ENCODE measurements at regions not wholly inside any gene's neighbourhood (a gene's known extent, or its start where the extent isn't known, plus 50 kb on each side); places are given as distances from the start of the nearest gene placed in this dataset.

DNA sequence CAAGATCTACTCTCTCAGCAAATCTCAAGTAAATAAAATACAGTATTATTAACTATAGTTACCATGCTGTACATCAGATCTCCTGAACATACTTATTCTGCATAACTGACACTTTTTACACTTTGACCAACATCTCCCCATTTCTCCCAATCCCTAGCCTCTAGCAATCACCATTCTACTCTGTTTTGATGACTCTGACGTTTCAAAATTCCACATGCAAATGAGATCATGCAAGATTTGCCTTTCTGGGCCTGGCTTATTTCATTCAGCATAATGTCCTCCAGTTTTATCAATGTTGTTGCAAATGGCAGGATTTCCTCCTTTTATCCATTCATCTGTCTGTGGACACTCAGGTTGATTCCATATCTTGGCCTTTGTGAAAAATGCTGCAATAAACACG lies 266.3 kb downstream of the RFPL4B start:
- DNase-seq, result no peak
- intact Hi-C loops (cut with DNase I), result no loop called here

GRCh38 chr6:112618849-112619248 lies 271.7 kb downstream of the RFPL4B start:
- DNase-seq, result peak in 22 of 42 donors; percentile 3 to 50 (median 18)

DNA sequence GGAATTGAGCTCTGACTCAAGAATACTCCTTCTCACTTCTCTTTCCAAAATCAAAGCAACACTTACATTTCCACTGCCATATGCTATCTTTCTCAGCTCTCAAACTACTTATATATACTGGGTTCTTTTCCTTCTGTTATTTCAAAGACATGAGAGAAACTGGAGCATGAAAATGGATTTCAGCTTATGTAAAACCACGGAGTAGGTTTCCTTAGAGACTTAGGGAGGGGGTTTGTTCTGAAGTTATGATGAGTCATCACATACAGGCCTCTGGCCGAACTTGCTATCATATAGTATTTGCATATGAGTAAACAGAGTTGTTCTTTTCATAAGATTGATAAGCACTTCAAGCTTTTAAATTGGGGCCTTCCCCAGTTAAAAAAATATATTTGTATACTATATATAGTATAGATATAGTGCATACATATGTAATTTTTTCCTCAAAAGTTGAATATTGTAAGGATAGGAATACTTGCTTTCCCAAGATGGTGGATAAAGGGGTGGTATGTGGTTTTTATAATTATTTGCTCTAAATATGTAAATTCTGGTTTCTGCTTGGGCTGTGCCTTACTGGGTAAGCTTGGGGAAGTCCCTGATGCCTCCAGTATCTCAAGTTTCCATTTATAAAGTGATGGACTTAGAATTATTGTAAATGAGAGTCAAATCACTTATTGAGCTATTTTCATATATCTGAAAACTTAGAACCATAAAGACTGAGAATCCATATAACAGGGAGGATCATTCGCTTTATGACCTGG lies 273.9 kb downstream of the RFPL4B start:
- intact Hi-C loops (cut with DNase I), result no loop called here
- no peak for DNase-seq

More at GRCh38 chr6:112618849-112619248, 271.7 kb downstream of the RFPL4B start:
- intact Hi-C loops (cut with DNase I), result no loop called here

DNA sequence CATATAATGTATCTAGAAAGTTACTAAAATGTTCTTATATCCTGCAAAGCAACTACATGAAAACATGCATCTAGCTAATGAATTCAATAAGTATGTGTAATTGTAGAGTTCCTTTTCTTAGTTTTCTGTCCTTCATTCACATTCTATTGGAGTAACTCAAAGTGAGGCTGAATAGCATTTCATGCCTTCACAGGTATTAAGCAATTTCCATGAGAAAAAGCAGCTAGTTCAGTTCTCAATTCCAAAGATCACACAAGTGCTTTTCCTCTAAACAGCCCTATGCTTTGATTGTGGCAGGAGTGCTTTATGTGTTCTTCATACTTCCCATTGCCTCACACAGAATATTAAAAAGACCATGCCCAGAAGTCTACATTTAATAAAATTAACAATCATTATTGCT lies 274.9 kb downstream of the RFPL4B start:
- intact Hi-C loops (cut with DNase I), result no loop called here
- DNase-seq, result no peak

DNA sequence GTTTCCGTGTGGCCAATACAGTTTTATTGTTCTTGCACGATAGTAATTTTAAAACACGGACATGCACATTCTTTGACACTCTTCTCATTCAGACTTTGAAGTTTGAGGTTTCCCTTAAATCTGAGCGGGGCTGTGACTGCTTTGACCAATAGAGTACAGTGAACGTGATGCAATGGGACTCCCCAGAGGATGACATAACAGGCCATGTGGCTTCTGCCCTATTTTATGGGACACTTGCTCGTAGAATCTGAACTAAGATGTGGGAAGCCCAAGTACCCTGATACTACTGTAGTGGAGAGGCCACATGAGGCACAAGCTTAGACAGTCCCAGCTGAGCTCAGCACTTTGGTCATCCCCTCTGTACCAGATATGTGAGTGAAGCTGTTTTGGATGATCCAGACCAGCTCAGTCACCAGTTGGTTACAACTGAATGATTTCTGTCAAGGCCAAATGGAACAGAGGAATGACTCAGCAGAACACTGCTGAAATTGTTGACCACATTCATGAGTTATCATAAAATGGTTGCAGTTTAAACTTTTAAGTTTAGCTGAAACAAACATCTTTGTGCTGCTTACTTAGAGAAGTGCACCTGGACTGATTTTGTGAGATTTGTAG lies 279.4 kb downstream of the RFPL4B start:
- intact Hi-C loops (cut with DNase I), result no loop called here
- DNase-seq, result no peak

DNA sequence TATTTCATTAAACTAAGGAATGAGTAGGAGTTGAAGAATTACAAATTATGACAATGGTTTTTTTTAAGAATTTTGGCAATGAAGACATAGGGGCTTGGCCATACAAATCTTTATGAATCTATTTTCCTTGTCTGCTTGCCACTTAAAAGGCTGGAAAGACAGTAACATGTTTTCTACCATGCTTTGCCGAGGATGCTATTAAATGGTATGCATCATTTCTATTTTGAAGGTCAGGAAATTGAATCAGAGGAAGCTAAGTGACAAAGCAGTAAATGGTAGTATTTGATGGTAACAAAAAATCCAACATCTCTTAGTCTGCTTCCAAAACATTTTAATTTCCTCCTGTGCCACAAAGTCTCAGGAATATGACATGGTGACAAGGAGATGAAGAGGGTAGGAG lies 287.2 kb downstream of the RFPL4B start:
- intact Hi-C loops (cut with DNase I), result no loop called here
- DNase-seq, result no peak

DNA sequence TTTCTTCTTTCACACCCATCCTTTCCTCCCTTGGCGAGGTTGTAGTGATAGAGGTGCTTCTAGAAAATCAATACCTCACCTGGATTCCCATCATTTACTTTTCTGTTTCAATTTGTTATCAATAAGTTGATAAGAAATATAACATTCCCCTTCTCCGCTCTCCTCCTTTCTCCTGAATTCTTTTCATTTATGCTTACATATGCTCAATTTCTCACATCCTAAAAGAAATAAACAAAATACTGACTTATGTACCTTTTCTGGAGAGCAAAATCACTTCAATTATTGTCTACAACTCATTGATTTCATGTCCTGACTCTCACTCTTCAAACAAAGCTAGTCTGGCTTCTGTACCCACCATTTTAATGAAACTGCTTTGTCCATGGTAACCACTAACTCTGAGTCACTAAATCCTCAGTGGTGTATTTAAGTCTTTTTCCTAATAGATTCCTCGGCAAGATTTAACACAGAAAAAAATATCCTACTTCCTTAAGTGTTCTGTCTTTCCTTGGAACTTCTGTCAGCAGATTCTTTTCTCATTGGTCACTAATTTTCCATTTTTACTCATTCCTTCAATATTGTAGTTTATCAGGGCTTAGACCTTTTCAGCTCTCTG lies 289.6 kb downstream of the RFPL4B start:
- DNase-seq, result no peak
- intact Hi-C loops (cut with DNase I), result no loop called here

DNA sequence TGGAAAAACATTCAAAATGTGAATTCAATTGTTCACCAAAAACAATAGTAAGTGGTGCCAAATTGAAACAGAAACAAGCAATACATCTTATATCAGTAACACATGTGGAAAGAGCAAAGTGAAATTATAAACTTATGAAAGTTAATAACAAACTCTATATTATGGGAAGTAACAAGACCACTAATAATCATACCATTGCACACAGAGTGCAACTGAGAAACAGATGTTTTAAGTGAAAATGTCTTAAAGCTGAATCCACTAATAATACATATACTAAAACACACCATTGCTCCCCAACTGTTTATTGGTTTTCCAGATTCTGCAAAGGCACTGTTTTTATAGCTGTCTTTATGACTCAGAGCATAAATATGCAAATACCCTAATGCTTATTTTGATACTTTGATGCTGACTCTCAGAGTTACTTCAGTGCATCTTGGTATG lies 292.3 kb downstream of the RFPL4B start:
- intact Hi-C loops (cut with DNase I), result no loop called here
- no peak for DNase-seq

DNA sequence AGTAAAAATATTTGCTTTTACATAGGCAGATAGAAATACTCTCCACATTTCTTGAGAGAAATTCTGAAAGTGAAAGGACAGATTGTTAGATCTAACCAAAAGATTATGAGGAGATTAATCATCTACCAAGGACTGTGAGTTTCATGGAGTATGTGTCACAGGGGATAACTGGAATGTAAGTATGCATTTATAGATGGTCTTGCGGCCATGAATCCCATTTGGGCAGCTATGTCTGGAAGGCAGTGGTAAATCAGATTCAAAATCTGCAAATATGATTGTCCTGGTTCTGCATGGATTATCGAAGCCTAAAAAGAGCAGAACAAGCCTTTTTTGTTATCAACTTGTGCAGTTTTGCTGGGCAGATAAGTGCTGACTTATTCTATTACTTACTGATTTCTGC lies 293.8 kb downstream of the RFPL4B start:
- intact Hi-C loops (cut with DNase I), result no loop called here
- DNase-seq, result no peak

DNA sequence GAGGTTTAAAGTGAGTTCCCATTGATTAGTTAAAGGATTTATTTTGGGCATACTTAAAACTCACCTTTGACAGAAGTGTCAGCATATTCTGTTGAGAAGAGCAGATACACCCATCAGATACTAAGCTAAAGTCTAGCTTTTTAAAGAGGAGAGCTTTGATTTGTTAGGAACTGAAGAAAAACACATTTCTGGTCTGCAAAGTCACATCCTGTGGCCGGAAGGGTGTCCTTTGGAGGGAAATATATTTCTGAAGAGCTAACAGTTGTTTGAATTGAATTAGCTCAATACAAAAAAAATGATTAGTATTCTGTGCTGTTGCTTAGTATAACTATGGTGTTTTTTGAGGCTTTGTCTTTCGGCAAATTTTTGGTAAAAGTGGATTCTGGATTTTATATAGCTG lies 302.7 kb downstream of the RFPL4B start:
- intact Hi-C loops (cut with DNase I), result no loop called here
- no peak for DNase-seq

- intact Hi-C loops (cut with DNase I), result no loop called here
- peak in 18 of 42 donors; percentile 4 to 59 (median 22) for DNase-seq
Observed at GRCh38 chr6:112651239-112651638, 304.1 kb downstream of the RFPL4B start.

DNA sequence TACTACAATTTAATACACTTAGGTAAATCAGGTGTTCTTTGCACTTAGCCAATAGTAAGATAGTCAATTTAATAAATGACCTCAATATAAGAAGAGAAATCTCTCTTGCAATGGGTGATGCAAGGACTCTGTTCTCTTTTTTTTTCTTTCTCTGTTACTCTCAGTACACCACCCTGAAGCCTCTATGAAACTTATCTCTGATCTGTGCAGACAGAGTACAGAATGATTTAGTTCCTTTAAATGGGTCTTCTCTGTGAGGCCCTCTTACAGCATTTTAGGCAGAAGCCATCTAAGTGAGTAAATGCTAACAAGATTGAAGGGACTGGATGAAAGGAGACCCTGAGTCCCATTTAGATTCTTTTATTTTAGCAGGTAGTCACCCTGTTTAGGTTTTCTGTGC lies 312.8 kb downstream of the RFPL4B start:
- intact Hi-C loops (cut with DNase I), result no loop called here
- DNase-seq, result no peak

- intact Hi-C loops (cut with DNase I), result no loop called here
- no peak for DNase-seq
Observed at GRCh38 chr6:112660626-112661025, 313.5 kb downstream of the RFPL4B start.

GRCh38 chr6:112663698-112664097 lies 316.6 kb downstream of the RFPL4B start:
- intact Hi-C loops (cut with DNase I), result no loop called here
- no peak for DNase-seq

GRCh38 chr6:112665114-112665513 lies 318.0 kb downstream of the RFPL4B start:
- intact Hi-C loops (cut with DNase I), result no loop called here
- no peak for DNase-seq

- intact Hi-C loops (cut with DNase I), result no loop called here
- DNase-seq, result no peak
Observed at GRCh38 chr6:112665815-112666214, 318.7 kb downstream of the RFPL4B start.

GRCh38 chr6:112667427-112667826 lies 320.3 kb downstream of the RFPL4B start:
- DNase-seq, result no peak
- intact Hi-C loops (cut with DNase I), result no loop called here

DNA sequence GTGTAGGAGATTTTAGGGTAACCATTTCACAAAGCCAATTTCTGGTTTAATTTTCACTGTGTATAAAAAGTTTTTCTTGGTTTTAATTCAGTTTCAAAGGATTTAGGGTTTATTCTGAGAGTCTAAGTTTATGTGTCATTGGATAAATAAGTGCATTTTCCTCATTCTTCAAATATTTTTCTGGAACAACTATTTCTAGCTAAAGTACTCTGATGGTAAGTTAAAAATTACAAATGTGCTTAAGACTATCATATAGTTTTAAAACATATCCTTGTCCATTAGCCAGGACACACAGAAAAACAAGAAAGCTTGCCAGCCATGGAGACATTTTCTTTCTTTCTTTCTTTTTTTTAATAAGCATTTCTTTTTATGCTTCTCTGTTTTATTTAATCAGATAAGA lies 333.0 kb downstream of the RFPL4B start:
- DNase-seq, result no peak
- intact Hi-C loops (cut with DNase I), result no loop called here

GRCh38 chr6:112682071-112682470 lies 334.9 kb downstream of the RFPL4B start:
- no peak for DNase-seq
- intact Hi-C loops (cut with DNase I), result no loop called here

DNA sequence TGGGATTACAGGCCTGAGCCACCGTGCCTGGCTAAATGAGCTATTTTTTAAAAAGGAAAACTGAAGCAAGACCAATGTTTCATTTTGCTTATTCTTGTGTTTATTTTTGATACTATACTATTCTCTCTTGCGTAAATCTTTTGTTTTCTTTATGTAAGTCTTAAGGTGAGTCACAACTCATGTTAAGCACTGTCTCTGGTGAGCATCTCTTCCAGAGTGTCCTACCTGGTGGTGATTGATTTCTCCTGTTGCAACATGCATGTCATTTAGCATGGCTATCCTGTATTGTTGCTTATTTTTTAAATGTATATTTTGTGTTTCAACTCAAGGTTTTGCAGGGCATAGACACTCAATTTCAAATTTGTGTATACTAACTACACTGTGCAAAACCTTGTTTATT lies 336.0 kb downstream of the RFPL4B start:
- no peak for DNase-seq
- intact Hi-C loops (cut with DNase I), result no loop called here

- intact Hi-C loops (cut with DNase I), result no loop called here
- DNase-seq, result no peak
Observed at GRCh38 chr6:112683926-112684325, 336.8 kb downstream of the RFPL4B start.
